ENCODE measurements at regions not wholly inside any gene's neighbourhood (a gene's known extent, or its start where the extent isn't known, plus 50 kb on each side); places are given as distances from the start of the nearest gene placed in this dataset.
A peak's percentile ranks its signal among the peaks of the same experiment; 100 is the strongest.

DNA sequence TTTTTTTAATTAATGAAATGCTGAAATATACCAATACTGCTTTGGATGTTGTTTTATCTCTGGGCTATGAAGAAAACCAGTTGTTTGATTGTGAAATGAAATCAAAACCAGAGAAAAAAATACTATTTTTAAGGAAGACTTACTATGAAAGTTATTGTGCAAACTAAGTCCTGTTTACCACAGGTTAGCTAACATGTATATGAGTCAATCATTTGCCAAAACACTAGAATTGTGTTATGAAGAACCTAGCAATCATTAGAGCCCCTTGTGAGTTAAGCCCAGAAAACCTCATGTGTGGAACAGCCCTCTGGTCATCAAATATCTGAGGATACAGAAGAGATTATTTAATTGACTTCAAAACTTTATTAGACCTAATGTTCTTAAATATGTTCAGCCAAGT, 83.7 kb downstream of the FAT3 start:
- Histone ChIP-seq H3K4me3 (no peak overlapping the region), H3K27me3 (no peaks in the 10 kb centered on the region), H3K4me1 (peaks cover 0 to 5% (median 0%) of the 10 kb centered on the region in 3 donors), H3K9me3 (no peaks in the 10 kb centered on the region), H3K36me3 (no peaks in the 10 kb centered on the region), H3K27ac (no peak overlapping the region)
- no peak for TF ChIP-seq POLR2A (IDR thresholded peaks at IDR 0.05)
- TF ChIP-seq, protein P1, sequence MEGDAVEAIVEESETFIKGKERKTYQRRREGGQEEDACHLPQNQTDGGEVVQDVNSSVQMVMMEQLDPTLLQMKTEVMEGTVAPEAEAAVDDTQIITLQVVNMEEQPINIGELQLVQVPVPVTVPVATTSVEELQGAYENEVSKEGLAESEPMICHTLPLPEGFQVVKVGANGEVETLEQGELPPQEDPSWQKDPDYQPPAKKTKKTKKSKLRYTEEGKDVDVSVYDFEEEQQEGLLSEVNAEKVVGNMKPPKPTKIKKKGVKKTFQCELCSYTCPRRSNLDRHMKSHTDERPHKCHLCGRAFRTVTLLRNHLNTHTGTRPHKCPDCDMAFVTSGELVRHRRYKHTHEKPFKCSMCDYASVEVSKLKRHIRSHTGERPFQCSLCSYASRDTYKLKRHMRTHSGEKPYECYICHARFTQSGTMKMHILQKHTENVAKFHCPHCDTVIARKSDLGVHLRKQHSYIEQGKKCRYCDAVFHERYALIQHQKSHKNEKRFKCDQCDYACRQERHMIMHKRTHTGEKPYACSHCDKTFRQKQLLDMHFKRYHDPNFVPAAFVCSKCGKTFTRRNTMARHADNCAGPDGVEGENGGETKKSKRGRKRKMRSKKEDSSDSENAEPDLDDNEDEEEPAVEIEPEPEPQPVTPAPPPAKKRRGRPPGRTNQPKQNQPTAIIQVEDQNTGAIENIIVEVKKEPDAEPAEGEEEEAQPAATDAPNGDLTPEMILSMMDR (IDR thresholded peaks at IDR 0.05): no peak
- intact Hi-C loops (cut with DNase I): no loop called here
- no peak for DNase-seq

DNA sequence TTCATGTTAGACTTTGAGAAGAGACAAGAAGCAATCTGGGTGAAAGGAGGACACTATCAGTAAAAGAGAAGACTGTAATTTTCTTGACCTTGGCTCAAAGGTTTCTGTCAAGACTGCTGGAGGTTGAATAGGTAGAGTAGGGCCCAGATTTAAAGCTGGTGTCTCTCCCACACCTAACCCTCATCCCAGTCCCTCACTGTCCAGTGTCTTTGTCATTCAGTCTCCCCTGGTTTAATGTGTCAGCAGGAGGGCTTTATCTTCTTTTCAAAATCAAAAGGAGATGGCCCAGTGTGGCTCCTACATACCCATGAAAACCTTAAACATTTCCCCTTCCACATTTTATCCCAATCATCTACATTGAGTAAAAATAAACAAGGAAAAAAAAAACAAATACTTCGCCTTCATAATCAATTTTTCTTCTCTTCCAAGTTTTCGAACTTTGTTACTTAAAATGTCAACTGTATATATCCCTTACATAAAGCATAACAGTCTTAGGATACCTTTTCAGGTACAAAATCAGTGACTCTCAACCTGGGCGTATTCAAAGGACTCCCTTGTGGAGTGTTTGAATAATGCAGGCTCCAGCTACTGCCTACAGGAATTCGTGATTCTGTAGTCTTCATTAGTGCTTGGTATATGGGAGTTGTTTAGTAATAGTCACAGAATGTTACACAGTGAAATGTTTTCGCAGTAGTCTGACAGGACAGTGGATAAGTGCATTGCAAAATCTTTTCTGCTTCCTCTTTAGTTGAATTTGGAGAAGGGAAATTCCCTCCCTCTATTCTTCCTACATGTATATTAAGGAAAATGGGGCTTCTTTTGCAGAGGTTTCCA, 87.2 kb downstream of the FAT3 start:
- WGBS, 2 donors: 48 to 57% methylated on average over 5 of the region's 5 CpGs
- no peak for DNase-seq
- Histone ChIP-seq H3K4me3 (no peak overlapping the region), H3K27me3 (no peaks in the 10 kb centered on the region), H3K9me3 (no peaks in the 10 kb centered on the region), H3K36me3 (no peaks in the 10 kb centered on the region), H3K27ac (no peak overlapping the region), H3K4me1 (peaks cover 0 to 5% (median 0%) of the 10 kb centered on the region in 3 donors)
- TF ChIP-seq, protein P1 (IDR thresholded peaks at IDR 0.05): peak in 2 of 6 experiments; percentile 11 to 43
- no peak for TF ChIP-seq POLR2A (IDR thresholded peaks at IDR 0.05)
- intact Hi-C loops (cut with DNase I): no loop called here

DNA sequence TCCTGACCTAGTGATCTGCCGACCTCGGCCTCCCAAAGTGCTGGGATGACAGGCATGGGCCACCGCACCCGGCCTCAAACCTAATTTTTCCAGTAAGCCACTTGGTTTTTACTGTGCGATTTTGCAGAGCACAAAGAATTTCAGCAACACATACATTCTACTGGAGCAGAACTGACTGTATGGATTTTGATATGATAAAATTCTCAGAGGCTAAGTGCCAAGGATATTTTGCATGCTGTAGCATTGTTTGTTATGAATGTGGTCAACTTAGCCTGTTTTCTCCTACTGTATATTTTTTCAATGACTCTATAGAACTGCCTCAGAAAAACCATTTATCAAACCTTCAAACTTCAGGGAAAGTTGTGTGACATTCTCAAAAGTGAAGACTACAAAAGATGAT, 89.2 kb downstream of the FAT3 start:
- Histone ChIP-seq H3K9me3 (no peaks in the 10 kb centered on the region), H3K36me3 (no peaks in the 10 kb centered on the region), H3K4me3 (no peak overlapping the region), H3K27ac (no peak overlapping the region), H3K4me1 (no peaks in the 10 kb centered on the region), H3K27me3 (no peaks in the 10 kb centered on the region)
- DNase-seq: no peak
- intact Hi-C loops (cut with DNase I): no loop called here
- TF ChIP-seq, protein P1 (IDR thresholded peaks at IDR 0.05): no peak
- TF ChIP-seq POLR2A (IDR thresholded peaks at IDR 0.05): no peak
- WGBS, 2 donors: 89 to 96% methylated on average over 3 to 5 of the region's 5 CpGs

DNA sequence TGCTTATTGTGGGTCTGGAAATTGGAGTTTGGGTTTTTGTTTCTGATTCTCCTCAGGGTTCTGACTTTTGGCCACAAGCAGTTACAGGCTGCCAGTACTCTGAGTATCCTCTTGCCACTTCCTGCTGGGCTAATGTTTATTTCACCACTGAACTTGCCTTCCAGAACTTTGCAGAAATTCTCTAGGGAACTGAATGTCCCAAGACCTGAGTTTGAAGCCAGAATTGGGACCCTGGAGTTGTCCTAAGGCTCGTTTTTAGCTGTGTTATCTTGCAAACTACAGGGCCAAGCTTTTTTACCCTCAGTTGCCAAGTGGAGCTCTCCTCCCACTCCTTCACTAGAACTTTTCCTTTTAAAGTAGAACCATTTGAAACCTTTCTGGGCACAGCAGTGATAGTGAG, 89.9 kb downstream of the FAT3 start:
- no peaks in the 10 kb centered on the region for H3K9me3 ChIP-seq
- no peak overlapping the region for H3K27ac ChIP-seq
- 19 to 33% methylated on average over 1 of the region's 1 CpG for WGBS, 2 donors
- no peaks in the 10 kb centered on the region for H3K36me3 ChIP-seq
- intact Hi-C loops (cut with DNase I): no loop called here
- TF ChIP-seq, protein P1 (IDR thresholded peaks at IDR 0.05): no peak
- no peak for TF ChIP-seq POLR2A (IDR thresholded peaks at IDR 0.05)
- DNase-seq: no peak
- H3K4me3 ChIP-seq: no peak overlapping the region
- no peaks in the 10 kb centered on the region for H3K27me3 ChIP-seq
- no peaks in the 10 kb centered on the region for H3K4me1 ChIP-seq

DNA sequence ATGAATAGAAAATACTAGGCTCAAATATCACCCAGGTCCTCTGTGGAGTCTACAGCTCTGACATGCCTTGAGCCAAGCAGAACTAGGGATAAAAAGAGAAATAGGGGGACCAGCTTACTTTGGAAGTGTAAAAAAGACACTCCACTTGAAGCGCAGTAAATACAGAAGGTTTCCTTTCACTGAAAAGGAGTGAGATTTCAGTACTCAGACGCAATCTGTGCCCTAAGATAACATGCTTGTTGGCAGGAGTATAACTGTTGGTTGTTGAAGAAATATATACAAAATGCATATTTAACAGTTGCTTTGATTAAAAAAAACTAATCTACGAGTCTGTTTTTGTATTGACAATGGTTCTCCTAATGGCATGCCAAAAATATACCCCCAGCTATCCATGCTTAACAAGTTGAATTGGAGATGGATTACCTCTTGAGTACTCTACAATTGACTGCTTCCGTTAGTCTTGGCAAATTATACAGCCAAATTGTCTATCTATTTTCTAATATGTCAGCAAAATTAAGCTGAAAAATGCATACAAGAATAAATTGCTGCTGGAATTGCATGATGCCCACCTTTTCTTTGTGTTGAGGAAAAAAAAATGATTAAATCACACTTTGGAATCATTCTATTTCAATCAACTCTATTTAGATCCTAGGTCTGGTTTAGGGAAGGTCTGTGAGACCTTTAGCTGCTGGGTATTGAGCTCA, 91.6 kb downstream of the FAT3 start:
- WGBS, 2 donors: 71 to 76% methylated on average over 4 of the region's 4 CpGs
- H3K27me3 ChIP-seq: no peaks in the 10 kb centered on the region
- H3K9me3 ChIP-seq: no peaks in the 10 kb centered on the region
- no peak for DNase-seq
- intact Hi-C loops (cut with DNase I): no loop called here
- no peaks in the 10 kb centered on the region for H3K4me1 ChIP-seq
- TF ChIP-seq, protein P1 (IDR thresholded peaks at IDR 0.05): no peak
- no peak for TF ChIP-seq POLR2A (IDR thresholded peaks at IDR 0.05)
- H3K36me3 ChIP-seq: no peaks in the 10 kb centered on the region
- no peak overlapping the region for H3K27ac ChIP-seq
- no peak overlapping the region for H3K4me3 ChIP-seq

Data from esophagus squamous epithelium (tissue), 5 donors.